ENCODE measurements at regions not wholly inside any gene's neighbourhood (a gene's known extent, or its start where the extent isn't known, plus 50 kb on each side); places are given as distances from the start of the nearest gene placed in this dataset.

- TF ChIP-seq CTCF (IDR thresholded peaks at IDR 0.05) (no peak), POLR2A (IDR thresholded peaks at IDR 0.05) (no peak)
Measured at GRCh38 chr1:29456685-29457435, 220.5 kb downstream of the PTPRU start.

All from thyroid gland (tissue), 4 donors.